CD8-positive, alpha-beta memory T cell (primary cell): ENCODE measurements at regions not wholly inside any gene's neighbourhood (a gene's known extent, or its start where the extent isn't known, plus 50 kb on each side); places are given as distances from the start of the nearest gene placed in this dataset.
"Not testable (repeated sequence)": the region's sequence is repeated elsewhere in the genome, so short reads cannot be mapped to it uniquely, and the experiment has no call there.

Experiments
- CTCF ChIA-PET: fragments of 350-600 bp; sonication (Branson Sonifier 250); formaldehyde crosslinking; loops from one replicate; lab custom pipeline; 2021; ENCODE audit warnings: antibody characterized with exemption; lab: Charles Lee
- POLR2A ChIA-PET: fragments of 350-600 bp; sonication (Branson Sonifier 250); formaldehyde crosslinking; loops from one replicate; lab custom pipeline; 2021; ENCODE audit warnings: antibody characterized with exemption; lab: Charles Lee
- DNase-seq, 5 donors: peaks; one replicate each; pipeline versions ENCODE4 v3.0.0 to v3.0.0-alpha.2; 2020 to 2022; ENCODE audit warnings: mixed read lengths in 1 of 5
- H3K27ac ChIP-seq: one replicate; pipeline ENCODE4 v1.7.0; 2013; ENCODE audit warnings: low read depth, mild to moderate bottlenecking, low read length, moderate library complexity
- H3K27me3 ChIP-seq: 2 replicates; pipeline ENCODE4 v1.7.0; 2013; ENCODE audit warnings: low read length, mild to moderate bottlenecking; ENCODE audit not compliant: insufficient read depth, poor library complexity, severe bottlenecking
- H3K36me3 ChIP-seq: 2 replicates; pipeline ENCODE4 v1.7.0; 2013; ENCODE audit warnings: mild to moderate bottlenecking, low read length, moderate library complexity; ENCODE audit not compliant: insufficient read depth
- H3K4me1 ChIP-seq: 2 replicates; pipeline ENCODE4 v1.7.0; 2013; ENCODE audit warnings: mild to moderate bottlenecking, low read length, moderate library complexity; ENCODE audit not compliant: insufficient read depth
- H3K4me3 ChIP-seq: 2 replicates; pipeline ENCODE4 v1.7.0; 2013; ENCODE audit warnings: mild to moderate bottlenecking, low read length
- H3K9me3 ChIP-seq: 2 replicates; pipeline ENCODE4 v1.7.0; 2013; ENCODE audit warnings: mild to moderate bottlenecking, low read length
- H3K27ac Mint-ChIP-seq, 8 donors: one replicate each; pipeline ENCODE4 v1.8.0; 2020 to 2021; ENCODE audit warnings: mixed read lengths in 8 of 8, mild to moderate bottlenecking in 6 of 8, inconsistent platforms in 3 of 8, moderate library complexity in 3 of 8
- H3K27me3 Mint-ChIP-seq, 2 donors: one replicate each; pipeline ENCODE4 v1.8.0; 2020 to 2021; ENCODE audit warnings: mixed read lengths in 2 of 2, mild to moderate bottlenecking in 1 of 2, moderate library complexity in 1 of 2
- H3K36me3 Mint-ChIP-seq, 3 donors: one replicate each; pipeline ENCODE4 v1.8.0; 2020 to 2021; ENCODE audit warnings: mixed read lengths in 3 of 3, inconsistent platforms in 1 of 3, mild to moderate bottlenecking in 1 of 3
- H3K4me1 Mint-ChIP-seq, 3 donors: one replicate each; pipeline ENCODE4 v1.8.0; 2020 to 2021; ENCODE audit warnings: mixed read lengths in 3 of 3, inconsistent platforms in 1 of 3, mild to moderate bottlenecking in 1 of 3
- H3K4me3 Mint-ChIP-seq, 7 donors: one replicate each; pipeline ENCODE4 v1.8.0; 2020 to 2021; ENCODE audit warnings: mixed read lengths in 7 of 7, mild to moderate bottlenecking in 6 of 7, moderate library complexity in 4 of 7, inconsistent platforms in 2 of 7
- H3K9me3 Mint-ChIP-seq, 5 donors: one replicate each; pipeline ENCODE4 v1.8.0; 2020 to 2022; ENCODE audit warnings: mixed read lengths in 5 of 5, mild to moderate bottlenecking in 3 of 5, moderate library complexity in 2 of 5, inconsistent platforms in 1 of 5

DNA sequence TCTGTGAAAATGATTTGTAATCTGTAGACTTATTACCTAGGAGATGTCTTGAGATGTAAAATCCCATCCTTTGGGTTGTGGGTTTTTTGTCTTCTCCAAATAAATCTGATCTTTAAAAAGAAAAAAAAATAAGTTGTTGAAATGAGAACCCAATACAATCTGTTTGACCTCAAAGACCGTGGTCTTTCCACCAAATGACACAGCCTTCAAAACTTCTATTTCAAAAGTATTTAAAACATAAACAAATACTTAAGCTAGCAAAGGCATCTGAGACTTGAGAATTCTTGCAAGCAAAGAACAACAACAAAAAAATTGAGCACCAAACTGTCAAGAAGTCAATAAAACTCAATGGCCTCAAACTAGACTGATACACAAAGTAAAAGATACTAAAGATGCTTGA is 67.9 kb upstream of the HECW1 start:
- Mint-ChIP-seq H3K4me1 (no peaks in the 10 kb centered on the region), H3K27ac (no peak overlapping the region), H3K9me3 (peaks cover 2 to 28% (median 14%) of the 10 kb centered on the region in 5 donors), H3K27me3 (peaks cover 12 to 42% of the 10 kb centered on the region in 2 donors), H3K4me3 (no peak overlapping the region), H3K36me3 (peaks cover 0 to 3% (median 0%) of the 10 kb centered on the region in 3 donors)
- Histone ChIP-seq H3K27ac (no peak overlapping the region), H3K4me1 (no peaks in the 10 kb centered on the region), H3K4me3 (no peak overlapping the region), H3K36me3 (no peaks in the 10 kb centered on the region), H3K9me3 (no peaks in the 10 kb centered on the region), H3K27me3 (peaks cover 6% of the 10 kb centered on the region)
- POLR2A ChIA-PET: no interaction called here
- no peak for DNase-seq
- CTCF ChIA-PET: no interaction called here

DNA sequence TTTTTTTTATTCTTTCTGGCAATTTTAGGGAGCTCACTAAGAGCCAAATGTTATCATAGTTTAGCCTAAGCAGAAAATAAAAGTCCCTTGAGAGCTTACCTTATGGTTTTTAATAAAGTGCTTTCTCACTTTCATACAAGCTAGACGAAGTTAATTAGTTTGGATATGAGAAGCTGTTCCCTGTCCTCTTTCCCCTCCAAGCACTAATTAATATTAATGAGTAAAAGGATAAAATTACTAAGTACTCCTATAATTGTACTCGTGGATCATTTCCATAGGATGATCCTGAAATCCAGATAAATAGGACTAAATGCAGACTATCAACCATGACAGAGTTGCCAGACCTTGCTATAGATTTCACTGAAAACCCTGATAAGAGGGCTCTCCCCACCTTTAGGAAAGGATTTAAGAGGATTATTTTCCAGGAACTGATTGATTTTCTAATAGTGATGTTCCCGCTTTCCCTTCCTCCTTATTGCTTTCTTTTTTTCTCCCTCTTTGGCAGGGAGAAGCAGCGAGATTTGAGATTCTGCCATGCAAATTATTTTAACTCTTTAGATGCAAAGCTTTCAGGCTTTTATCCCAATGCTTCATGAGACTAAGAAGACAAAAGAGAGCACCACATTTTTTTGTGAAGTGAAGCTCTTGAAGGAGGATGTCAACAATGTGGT is 58.3 kb upstream of the HECW1 start:
- Histone ChIP-seq H3K36me3 (no peaks in the 10 kb centered on the region), H3K27me3 (no peaks in the 10 kb centered on the region), H3K27ac (no peak overlapping the region), H3K4me1 (no peaks in the 10 kb centered on the region), H3K4me3 (no peak overlapping the region), H3K9me3 (no peaks in the 10 kb centered on the region)
- H3K4me3 Mint-ChIP-seq: no peak overlapping the region
- no peak for DNase-seq
- peaks cover 2 to 4% (median 2%) of the 10 kb centered on the region in 5 donors for H3K9me3 Mint-ChIP-seq
- ChIA-PET CTCF (no interaction called here), POLR2A (no interaction called here)
- H3K36me3 Mint-ChIP-seq: no peaks in the 10 kb centered on the region
- no peak overlapping the region for H3K27ac Mint-ChIP-seq
- H3K4me1 Mint-ChIP-seq: no peaks in the 10 kb centered on the region
- H3K27me3 Mint-ChIP-seq: peaks cover 4 to 14% of the 10 kb centered on the region in 2 donors

- no peak for DNase-seq
- Histone ChIP-seq H3K27me3 (no peaks in the 10 kb centered on the region), H3K4me3 (no peak overlapping the region), H3K4me1 (no peaks in the 10 kb centered on the region), H3K27ac (no peak overlapping the region), H3K9me3 (no peaks in the 10 kb centered on the region), H3K36me3 (no peaks in the 10 kb centered on the region)
- ChIA-PET POLR2A (no interaction called here), CTCF (no interaction called here)
- peaks cover 4 to 14% of the 10 kb centered on the region in 2 donors for H3K27me3 Mint-ChIP-seq
- no peak overlapping the region for H3K27ac Mint-ChIP-seq
- H3K4me3 Mint-ChIP-seq: no peak overlapping the region
- H3K4me1 Mint-ChIP-seq: no peaks in the 10 kb centered on the region
- H3K36me3 Mint-ChIP-seq: no peaks in the 10 kb centered on the region
- H3K9me3 Mint-ChIP-seq: no peaks in the 10 kb centered on the region
Observed at GRCh38 chr7:43057141-43057540, 55.3 kb upstream of the HECW1 start.

DNA sequence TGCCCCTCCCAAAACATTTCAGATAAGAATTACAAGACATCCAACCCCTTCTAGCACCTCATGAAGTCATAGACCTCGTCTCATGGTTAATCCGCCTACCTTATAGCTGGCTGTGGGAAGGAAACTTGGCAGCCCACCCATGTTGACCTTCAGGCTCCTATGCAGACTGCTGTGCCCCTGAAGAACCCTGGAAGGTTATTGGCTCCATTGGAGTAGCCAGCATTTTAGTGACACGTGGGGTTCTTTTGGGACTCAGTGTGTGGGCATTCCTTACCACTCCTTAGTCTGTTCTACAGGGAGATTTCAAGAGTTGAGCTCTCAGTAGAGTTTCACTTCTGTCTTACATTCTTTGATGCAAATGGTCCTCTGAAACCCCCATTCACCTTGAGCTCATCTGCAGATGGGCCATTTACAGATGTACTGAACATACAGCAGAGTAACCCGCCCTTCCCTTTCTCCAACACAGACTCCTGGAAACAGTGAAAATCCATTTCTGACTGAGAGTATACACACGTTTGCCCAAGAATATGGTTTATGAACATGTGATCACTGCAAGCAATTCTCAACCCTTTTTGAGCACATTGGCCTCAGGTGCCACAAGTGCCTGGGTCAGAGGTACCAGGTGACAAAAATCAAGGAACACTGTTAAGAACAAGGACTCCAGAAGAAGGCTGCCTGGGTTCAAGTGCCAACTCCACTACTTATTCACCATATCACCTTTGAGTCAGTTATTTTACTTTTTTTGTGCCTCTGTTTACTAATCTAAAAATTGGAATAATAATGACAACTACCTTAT is 54.0 kb upstream of the HECW1 start:
- no peak for DNase-seq
- Mint-ChIP-seq H3K36me3 (no peaks in the 10 kb centered on the region), H3K4me1 (no peaks in the 10 kb centered on the region), H3K9me3 (no peaks in the 10 kb centered on the region), H3K4me3 (no peak overlapping the region), H3K27me3 (peaks cover 4 to 14% of the 10 kb centered on the region in 2 donors), H3K27ac (no peak overlapping the region)
- Histone ChIP-seq H3K27me3 (no peaks in the 10 kb centered on the region), H3K4me1 (no peaks in the 10 kb centered on the region), H3K36me3 (no peaks in the 10 kb centered on the region), H3K9me3 (no peaks in the 10 kb centered on the region), H3K27ac (peak overlapping the region; percentile 15), H3K4me3 (no peak overlapping the region)
- CTCF ChIA-PET: no interaction called here
- POLR2A ChIA-PET: no interaction called here

DNA sequence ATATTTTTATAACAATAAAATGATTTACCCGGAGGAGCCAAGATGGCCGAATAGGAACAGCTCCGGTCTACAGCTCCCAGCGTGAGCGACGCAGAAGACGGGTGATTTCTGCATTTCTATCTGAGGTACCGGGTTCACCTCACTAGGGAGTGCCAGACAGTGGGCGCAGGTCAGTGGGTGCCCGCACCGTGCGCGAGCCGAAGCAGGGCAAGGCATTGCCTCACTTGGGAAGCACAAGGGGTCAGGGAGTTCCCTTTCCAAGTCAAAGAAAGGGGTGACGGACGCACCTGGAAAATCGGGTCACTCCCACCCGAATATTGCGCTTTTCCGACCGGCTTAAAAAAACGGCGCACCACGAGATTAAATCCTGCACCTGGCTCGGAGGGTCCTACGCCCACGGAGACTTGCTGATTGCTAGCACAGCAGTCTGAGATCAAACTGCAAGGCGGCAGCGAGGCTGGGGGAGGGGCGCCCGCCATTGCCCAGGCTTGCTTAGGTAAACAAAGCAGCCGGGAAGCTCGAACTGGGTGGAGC is 53.3 kb upstream of the HECW1 start:
- POLR2A ChIA-PET, H3K36me3 Mint-ChIP-seq, H3K9me3 ChIP-seq, H3K9me3 Mint-ChIP-seq, H3K27ac Mint-ChIP-seq, H3K27me3 ChIP-seq, H3K4me1 Mint-ChIP-seq, H3K4me1 ChIP-seq, H3K36me3 ChIP-seq, H3K4me3 ChIP-seq, DNase-seq, H3K4me3 Mint-ChIP-seq, CTCF ChIA-PET: not testable (repeated sequence)
- peaks cover 4 to 14% of the 10 kb centered on the region in 2 donors for H3K27me3 Mint-ChIP-seq
- H3K27ac ChIP-seq: peak overlapping the region; percentile 15
